ENCODE measurements at regions not wholly inside any gene's neighbourhood (a gene's known extent, or its start where the extent isn't known, plus 50 kb on each side); places are given as distances from the start of the nearest gene placed in this dataset.

DNA sequence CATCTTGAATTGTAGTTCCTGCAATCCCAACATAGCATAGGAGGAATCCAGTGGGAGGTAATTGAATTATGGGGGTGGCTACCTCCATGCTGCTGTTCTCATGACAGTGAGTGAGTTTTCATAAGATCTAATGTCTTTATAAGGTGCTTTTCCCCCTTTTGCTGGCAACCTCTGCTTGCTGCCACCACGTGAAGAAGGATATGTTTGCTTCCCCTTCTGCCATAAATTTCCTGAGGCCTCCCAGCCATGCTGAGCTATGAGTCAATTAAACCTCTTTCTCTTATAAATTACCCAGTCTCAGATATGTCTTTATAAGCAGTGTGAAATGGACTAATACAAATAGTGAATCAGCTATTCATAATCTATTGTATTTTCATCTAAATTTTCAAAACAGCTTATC is 537.3 kb downstream of the EPHA3 start:
- TF ChIP-seq PPARA (CRISPR knock-in tag; IDR thresholded peaks at IDR 0.05; ENCODE audit: borderline replicate concordance) (no peak), ARNTL (CRISPR knock-in tag; IDR thresholded peaks at IDR 0.05; ENCODE audit: borderline replicate concordance, low read depth) (no peak), ZNF70 (CRISPR knock-in tag; IDR thresholded peaks at IDR 0.05) (no peak), ZNF565 (CRISPR knock-in tag; conservative IDR thresholded peaks at IDR 0.05; ENCODE audit: low read depth) (no peak)
- TF ChIP-seq, protein P1, sequence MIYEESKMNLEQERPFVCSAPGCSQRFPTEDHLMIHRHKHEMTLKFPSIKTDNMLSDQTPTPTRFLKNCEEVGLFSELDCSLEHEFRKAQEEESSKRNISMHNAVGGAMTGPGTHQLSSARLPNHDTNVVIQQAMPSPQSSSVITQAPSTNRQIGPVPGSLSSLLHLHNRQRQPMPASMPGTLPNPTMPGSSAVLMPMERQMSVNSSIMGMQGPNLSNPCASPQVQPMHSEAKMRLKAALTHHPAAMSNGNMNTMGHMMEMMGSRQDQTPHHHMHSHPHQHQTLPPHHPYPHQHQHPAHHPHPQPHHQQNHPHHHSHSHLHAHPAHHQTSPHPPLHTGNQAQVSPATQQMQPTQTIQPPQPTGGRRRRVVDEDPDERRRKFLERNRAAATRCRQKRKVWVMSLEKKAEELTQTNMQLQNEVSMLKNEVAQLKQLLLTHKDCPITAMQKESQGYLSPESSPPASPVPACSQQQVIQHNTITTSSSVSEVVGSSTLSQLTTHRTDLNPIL (CRISPR knock-in tag; IDR thresholded peaks at IDR 0.05; ENCODE audit: low read depth) = no peak
- TF ChIP-seq, protein P2, sequence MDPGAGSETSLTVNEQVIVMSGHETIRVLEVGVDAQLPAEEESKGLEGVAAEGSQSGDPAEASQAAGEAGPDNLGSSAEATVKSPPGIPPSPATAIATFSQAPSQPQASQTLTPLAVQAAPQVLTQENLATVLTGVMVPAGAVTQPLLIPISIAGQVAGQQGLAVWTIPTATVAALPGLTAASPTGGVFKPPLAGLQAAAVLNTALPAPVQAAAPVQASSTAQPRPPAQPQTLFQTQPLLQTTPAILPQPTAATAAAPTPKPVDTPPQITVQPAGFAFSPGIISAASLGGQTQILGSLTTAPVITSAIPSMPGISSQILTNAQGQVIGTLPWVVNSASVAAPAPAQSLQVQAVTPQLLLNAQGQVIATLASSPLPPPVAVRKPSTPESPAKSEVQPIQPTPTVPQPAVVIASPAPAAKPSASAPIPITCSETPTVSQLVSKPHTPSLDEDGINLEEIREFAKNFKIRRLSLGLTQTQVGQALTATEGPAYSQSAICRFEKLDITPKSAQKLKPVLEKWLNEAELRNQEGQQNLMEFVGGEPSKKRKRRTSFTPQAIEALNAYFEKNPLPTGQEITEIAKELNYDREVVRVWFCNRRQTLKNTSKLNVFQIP (CRISPR knock-in tag; IDR thresholded peaks at IDR 0.05; ENCODE audit: borderline replicate concordance, low read depth) = no peak
- ATAC-seq = no peak

DNA sequence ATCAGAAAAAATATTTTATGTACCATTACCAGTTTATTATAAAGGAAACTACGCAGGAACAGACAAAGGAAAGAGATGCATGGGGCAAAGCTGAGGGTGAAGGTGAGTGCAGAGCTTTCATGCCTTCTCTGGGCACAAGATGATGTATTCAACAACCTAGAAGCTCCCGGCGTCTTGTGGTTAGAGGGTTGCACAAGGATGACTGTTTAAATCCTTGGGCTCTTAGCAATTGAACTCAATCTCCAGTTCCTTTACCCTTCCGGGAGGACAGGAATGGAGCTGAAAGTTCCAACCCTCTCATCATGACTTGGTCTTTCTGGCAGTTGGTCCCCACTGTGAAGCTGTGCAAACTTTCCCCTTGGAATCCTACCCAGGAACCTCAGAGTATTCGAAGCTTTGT is 542.0 kb downstream of the EPHA3 start:
- TF ChIP-seq, protein P3, sequence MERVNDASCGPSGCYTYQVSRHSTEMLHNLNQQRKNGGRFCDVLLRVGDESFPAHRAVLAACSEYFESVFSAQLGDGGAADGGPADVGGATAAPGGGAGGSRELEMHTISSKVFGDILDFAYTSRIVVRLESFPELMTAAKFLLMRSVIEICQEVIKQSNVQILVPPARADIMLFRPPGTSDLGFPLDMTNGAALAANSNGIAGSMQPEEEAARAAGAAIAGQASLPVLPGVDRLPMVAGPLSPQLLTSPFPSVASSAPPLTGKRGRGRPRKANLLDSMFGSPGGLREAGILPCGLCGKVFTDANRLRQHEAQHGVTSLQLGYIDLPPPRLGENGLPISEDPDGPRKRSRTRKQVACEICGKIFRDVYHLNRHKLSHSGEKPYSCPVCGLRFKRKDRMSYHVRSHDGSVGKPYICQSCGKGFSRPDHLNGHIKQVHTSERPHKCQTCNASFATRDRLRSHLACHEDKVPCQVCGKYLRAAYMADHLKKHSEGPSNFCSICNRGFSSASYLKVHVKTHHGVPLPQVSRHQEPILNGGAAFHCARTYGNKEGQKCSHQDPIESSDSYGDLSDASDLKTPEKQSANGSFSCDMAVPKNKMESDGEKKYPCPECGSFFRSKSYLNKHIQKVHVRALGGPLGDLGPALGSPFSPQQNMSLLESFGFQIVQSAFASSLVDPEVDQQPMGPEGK (CRISPR knock-in tag; IDR thresholded peaks at IDR 0.05; ENCODE audit: borderline replicate concordance) = no peak
- TF ChIP-seq, protein P1 (CRISPR knock-in tag; IDR thresholded peaks at IDR 0.05; ENCODE audit: low read depth) = no peak
- TF ChIP-seq PPARA (CRISPR knock-in tag; IDR thresholded peaks at IDR 0.05; ENCODE audit: borderline replicate concordance) = no peak
- TF ChIP-seq ZFP3 (CRISPR knock-in tag; IDR thresholded peaks at IDR 0.05) = no peak
- TF ChIP-seq RARB (CRISPR knock-in tag; IDR thresholded peaks at IDR 0.05) = no peak
- no peak for TF ChIP-seq ZNF8 (CRISPR knock-in tag; IDR thresholded peaks at IDR 0.05)

DNA sequence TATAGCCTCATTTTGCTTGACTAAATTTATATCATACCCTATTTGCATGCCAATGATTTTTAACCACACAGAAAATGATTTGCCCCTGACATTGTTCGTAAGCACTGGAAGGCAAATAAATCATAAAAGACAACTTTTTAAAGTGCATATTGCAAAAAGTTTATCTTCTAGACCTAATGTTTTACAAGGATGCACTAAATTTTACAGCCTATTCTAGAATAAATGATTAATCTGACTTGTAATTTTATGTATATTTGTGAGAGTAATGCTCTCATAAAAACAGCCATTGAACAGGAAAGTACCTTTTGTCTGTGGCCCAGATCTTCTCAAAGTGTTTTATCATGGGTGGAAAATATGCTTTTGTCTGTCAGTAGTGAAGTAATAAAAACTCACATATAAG is 546.6 kb downstream of the EPHA3 start:
- no peak for ATAC-seq
- TF ChIP-seq, protein P4, sequence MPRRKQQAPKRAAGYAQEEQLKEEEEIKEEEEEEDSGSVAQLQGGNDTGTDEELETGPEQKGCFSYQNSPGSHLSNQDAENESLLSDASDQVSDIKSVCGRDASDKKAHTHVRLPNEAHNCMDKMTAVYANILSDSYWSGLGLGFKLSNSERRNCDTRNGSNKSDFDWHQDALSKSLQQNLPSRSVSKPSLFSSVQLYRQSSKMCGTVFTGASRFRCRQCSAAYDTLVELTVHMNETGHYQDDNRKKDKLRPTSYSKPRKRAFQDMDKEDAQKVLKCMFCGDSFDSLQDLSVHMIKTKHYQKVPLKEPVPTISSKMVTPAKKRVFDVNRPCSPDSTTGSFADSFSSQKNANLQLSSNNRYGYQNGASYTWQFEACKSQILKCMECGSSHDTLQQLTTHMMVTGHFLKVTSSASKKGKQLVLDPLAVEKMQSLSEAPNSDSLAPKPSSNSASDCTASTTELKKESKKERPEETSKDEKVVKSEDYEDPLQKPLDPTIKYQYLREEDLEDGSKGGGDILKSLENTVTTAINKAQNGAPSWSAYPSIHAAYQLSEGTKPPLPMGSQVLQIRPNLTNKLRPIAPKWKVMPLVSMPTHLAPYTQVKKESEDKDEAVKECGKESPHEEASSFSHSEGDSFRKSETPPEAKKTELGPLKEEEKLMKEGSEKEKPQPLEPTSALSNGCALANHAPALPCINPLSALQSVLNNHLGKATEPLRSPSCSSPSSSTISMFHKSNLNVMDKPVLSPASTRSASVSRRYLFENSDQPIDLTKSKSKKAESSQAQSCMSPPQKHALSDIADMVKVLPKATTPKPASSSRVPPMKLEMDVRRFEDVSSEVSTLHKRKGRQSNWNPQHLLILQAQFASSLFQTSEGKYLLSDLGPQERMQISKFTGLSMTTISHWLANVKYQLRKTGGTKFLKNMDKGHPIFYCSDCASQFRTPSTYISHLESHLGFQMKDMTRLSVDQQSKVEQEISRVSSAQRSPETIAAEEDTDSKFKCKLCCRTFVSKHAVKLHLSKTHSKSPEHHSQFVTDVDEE (CRISPR knock-in tag; IDR thresholded peaks at IDR 0.05) = no peak
- TF ChIP-seq TOX (CRISPR knock-in tag; IDR thresholded peaks at IDR 0.05; ENCODE audit: borderline replicate concordance) = no peak
- TF ChIP-seq ISL1 (CRISPR knock-in tag; IDR thresholded peaks at IDR 0.05) = no peak
- TF ChIP-seq, protein P3 (CRISPR knock-in tag; IDR thresholded peaks at IDR 0.05; ENCODE audit: borderline replicate concordance) = no peak
- no peak for TF ChIP-seq CSDC2 (CRISPR knock-in tag; IDR thresholded peaks at IDR 0.05)
- no peak for TF ChIP-seq ARNTL (CRISPR knock-in tag; IDR thresholded peaks at IDR 0.05; ENCODE audit: borderline replicate concordance, low read depth)
- TF ChIP-seq, protein P2 (CRISPR knock-in tag; IDR thresholded peaks at IDR 0.05; ENCODE audit: borderline replicate concordance, low read depth) = no peak
- TF ChIP-seq ZNF70 (CRISPR knock-in tag; IDR thresholded peaks at IDR 0.05) = no peak
- no peak for TF ChIP-seq ZFP3 (CRISPR knock-in tag; IDR thresholded peaks at IDR 0.05)
- TF ChIP-seq ZNF565 (CRISPR knock-in tag; conservative IDR thresholded peaks at IDR 0.05; ENCODE audit: low read depth) = no peak
- TF ChIP-seq ZFP30 (CRISPR knock-in tag; IDR thresholded peaks at IDR 0.05) = no peak
- TF ChIP-seq, protein P5, sequence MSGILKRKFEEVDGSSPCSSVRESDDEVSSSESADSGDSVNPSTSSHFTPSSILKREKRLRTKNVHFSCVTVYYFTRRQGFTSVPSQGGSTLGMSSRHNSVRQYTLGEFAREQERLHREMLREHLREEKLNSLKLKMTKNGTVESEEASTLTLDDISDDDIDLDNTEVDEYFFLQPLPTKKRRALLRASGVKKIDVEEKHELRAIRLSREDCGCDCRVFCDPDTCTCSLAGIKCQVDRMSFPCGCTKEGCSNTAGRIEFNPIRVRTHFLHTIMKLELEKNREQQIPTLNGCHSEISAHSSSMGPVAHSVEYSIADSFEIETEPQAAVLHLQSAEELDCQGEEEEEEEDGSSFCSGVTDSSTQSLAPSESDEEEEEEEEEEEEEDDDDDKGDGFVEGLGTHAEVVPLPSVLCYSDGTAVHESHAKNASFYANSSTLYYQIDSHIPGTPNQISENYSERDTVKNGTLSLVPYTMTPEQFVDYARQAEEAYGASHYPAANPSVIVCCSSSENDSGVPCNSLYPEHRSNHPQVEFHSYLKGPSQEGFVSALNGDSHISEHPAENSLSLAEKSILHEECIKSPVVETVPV (CRISPR knock-in tag; IDR thresholded peaks at IDR 0.05) = no peak
- TF ChIP-seq SNAI2 (CRISPR knock-in tag; IDR thresholded peaks at IDR 0.05) = no peak
- no peak for TF ChIP-seq OSR1 (CRISPR knock-in tag; IDR thresholded peaks at IDR 0.05)
- TF ChIP-seq BACH2 (CRISPR knock-in tag; IDR thresholded peaks at IDR 0.05; ENCODE audit: borderline replicate concordance) = no peak
- TF ChIP-seq, protein P1 (CRISPR knock-in tag; IDR thresholded peaks at IDR 0.05; ENCODE audit: low read depth) = no peak

More for the DNA sequence above, 542.0 kb downstream of the EPHA3 start:
- no peak for ATAC-seq

All from SK-N-SH treated with all-trans-retinoic acid at 6 μM for 48 hours (cell line).